SK-N-MC (cell line): ENCODE measurements at regions not wholly inside any gene's neighbourhood (a gene's known extent, or its start where the extent isn't known, plus 50 kb on each side); places are given as distances from the start of the nearest gene placed in this dataset.

ENCODE experiments used
- EZH2 ChIP-seq: fragments of 200-600 bp; sonication (generic); IDR thresholded peaks from one replicate; pipeline ENCODE4 v1.6.1; 2017; ENCODE audit warnings: antibody characterized with exemption
- FOXP2 ChIP-seq: optimal IDR thresholded peaks from 2 replicates; pipeline ENCODE3; 2011; ENCODE audit warnings: mild to moderate bottlenecking, moderate library complexity; ENCODE audit not compliant: insufficient read depth; ENCODE audit errors: extremely low read length, control extremely low read depth
- POLR2AphosphoS5 ChIP-seq: IDR thresholded peaks from 2 replicates; pipeline ENCODE4 v1.6.1; 2012; ENCODE audit warnings: mild to moderate bottlenecking, low read depth, low read length, borderline replicate concordance

- TF ChIP-seq EZH2 (no peak), FOXP2 (no peak), POLR2AphosphoS5 (no peak)
These were observed 1004.4 kb upstream of the TMEM132C start for GRCh38 chr12:127262615-127263014.
